Naive thymus-derived CD4-positive, alpha-beta T cell (primary cell): ENCODE measurements at regions not wholly inside any gene's neighbourhood (a gene's known extent, or its start where the extent isn't known, plus 50 kb on each side); places are given as distances from the start of the nearest gene placed in this dataset.
A peak's percentile ranks its signal among the peaks of the same experiment; 100 is the strongest.

ENCODE experiments used
- ATAC-seq: fragments of 150-1000 bp; cut with Tn5 transposase; 2 replicates; pipeline ENCODE4 v1.10.0; 2021; ENCODE audit warnings: mild to moderate bottlenecking, moderate library complexity
- CTCF ChIA-PET: fragments of 350-600 bp; sonication (Branson Sonifier 250); formaldehyde crosslinking; loops from one replicate; lab custom pipeline; 2021; ENCODE audit warnings: antibody characterized with exemption; lab: Charles Lee
- POLR2A ChIA-PET: fragments of 350-600 bp; sonication (Branson Sonifier 250); formaldehyde crosslinking; loops from one replicate; lab custom pipeline; 2021; ENCODE audit warnings: antibody characterized with exemption, inconsistent platforms; lab: Charles Lee
- DNase-seq, 9 donors: peaks; one replicate each; pipeline versions ENCODE4 v3.0.0 to v3.0.0-alpha.2; 2020 to 2022; ENCODE audit warnings: mixed read lengths in 1 of 9
- H3K27ac ChIP-seq: one replicate; pipeline ENCODE4 v1.7.0; 2013; ENCODE audit warnings: mild to moderate bottlenecking, low read depth, low read length, moderate library complexity
- H3K27me3 ChIP-seq, 2 donors: one replicate each; pipeline ENCODE4 v1.7.0; 2013; ENCODE audit warnings: low read length in 2 of 2, mild to moderate bottlenecking in 2 of 2, moderate library complexity in 2 of 2; ENCODE audit not compliant: control insufficient read depth in 2 of 2, insufficient read depth in 2 of 2
- H3K36me3 ChIP-seq, 3 experiments: 1 replicate in 2 of 3; 2 replicates in 1 of 3; pipeline ENCODE4 v1.7.0; 2013; ENCODE audit warnings: low read length in 3 of 3, mild to moderate bottlenecking in 3 of 3, moderate library complexity in 1 of 3; ENCODE audit not compliant: insufficient read depth in 3 of 3, control insufficient read depth in 2 of 3
- H3K4me1 ChIP-seq, 2 donors: one replicate each; pipeline ENCODE4 v1.7.0; 2013; ENCODE audit warnings: low read length in 2 of 2, mild to moderate bottlenecking in 2 of 2, moderate library complexity in 1 of 2; ENCODE audit not compliant: control insufficient read depth in 2 of 2, insufficient read depth in 2 of 2
- H3K4me3 ChIP-seq: 2 replicates; pipeline ENCODE4 v1.7.0; 2013; ENCODE audit warnings: mild to moderate bottlenecking, low read length
- H3K9me3 ChIP-seq, 3 experiments: 1 replicate in 2 of 3; 2 replicates in 1 of 3; pipeline ENCODE4 v1.7.0; 2013; ENCODE audit warnings: low read length in 3 of 3; ENCODE audit not compliant: control insufficient read depth in 2 of 3
- H3K27ac Mint-ChIP-seq, 9 donors: one replicate each; pipeline ENCODE4 v1.8.0; 2020 to 2022; ENCODE audit warnings: mixed read lengths in 9 of 9, mild to moderate bottlenecking in 8 of 9, moderate library complexity in 5 of 9, inconsistent platforms in 2 of 9
- H3K27me3 Mint-ChIP-seq, 5 donors: one replicate each; pipeline ENCODE4 v1.8.0; 2021 to 2022; ENCODE audit warnings: mixed read lengths in 5 of 5, mild to moderate bottlenecking in 1 of 5
- H3K36me3 Mint-ChIP-seq, 5 donors: one replicate each; pipeline ENCODE4 v1.8.0; 2020 to 2022; ENCODE audit warnings: mixed read lengths in 5 of 5, mild to moderate bottlenecking in 3 of 5, inconsistent platforms in 1 of 5
- H3K4me1 Mint-ChIP-seq, 7 donors: one replicate each; pipeline ENCODE4 v1.8.0; 2020 to 2022; ENCODE audit warnings: mixed read lengths in 7 of 7, mild to moderate bottlenecking in 3 of 7, inconsistent platforms in 1 of 7
- H3K4me3 Mint-ChIP-seq, 10 donors: one replicate each; pipeline ENCODE4 v1.8.0; 2020 to 2022; ENCODE audit warnings: mild to moderate bottlenecking in 10 of 10, mixed read lengths in 10 of 10, moderate library complexity in 6 of 10, inconsistent platforms in 2 of 10
- H3K9me3 Mint-ChIP-seq, 11 donors: one replicate each; pipeline ENCODE4 v1.8.0; 2020 to 2022; ENCODE audit warnings: mixed read lengths in 11 of 11, mild to moderate bottlenecking in 4 of 11, inconsistent platforms in 1 of 11, moderate library complexity in 1 of 11
- intact Hi-C, 2 donors: fragments of 100-400 bp; cut with micrococcal nuclease; formaldehyde crosslinking; loops; one replicate each; pipeline ENCODE4 v1.15.1; 2023

DNA sequence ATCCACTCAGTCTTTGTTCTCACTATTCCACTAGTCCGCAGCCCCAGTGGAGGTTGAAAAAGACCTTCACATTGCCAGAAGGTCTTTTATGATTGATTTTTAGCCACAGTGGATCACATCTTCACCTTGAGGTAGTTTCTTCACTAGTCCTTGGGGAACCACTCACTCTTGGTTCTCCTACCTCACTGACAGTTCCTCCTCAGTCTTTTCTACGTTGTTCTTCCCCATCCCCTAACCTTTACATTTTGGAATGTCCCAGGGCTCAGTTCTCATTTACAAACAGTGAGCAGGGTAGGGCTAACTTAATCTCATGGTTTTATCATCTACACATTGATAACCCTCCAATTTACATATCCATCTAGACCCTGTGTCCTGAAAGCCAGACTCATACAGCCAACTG lies 316.4 kb upstream of the SORL1-AS1 start:
- peaks cover 0 to 4% (median 0%) of the 10 kb centered on the region in 5 donors for H3K36me3 Mint-ChIP-seq
- no peaks in the 10 kb centered on the region for H3K4me1 ChIP-seq
- no peaks in the 10 kb centered on the region for H3K9me3 ChIP-seq
- no peak overlapping the region for H3K27ac Mint-ChIP-seq
- CTCF ChIA-PET, result no interaction called here
- H3K27ac ChIP-seq, result no peak overlapping the region
- no peak for ATAC-seq
- POLR2A ChIA-PET, result no interaction called here
- intact Hi-C loops, result no loop called here
- H3K9me3 Mint-ChIP-seq, result no peaks in the 10 kb centered on the region
- H3K36me3 ChIP-seq, result no peaks in the 10 kb centered on the region
- H3K4me1 Mint-ChIP-seq, result no peaks in the 10 kb centered on the region
- H3K27me3 Mint-ChIP-seq, result peaks cover 0 to 30% (median 20%) of the 10 kb centered on the region in 5 donors
- H3K4me3 ChIP-seq, result no peak overlapping the region
- no peaks in the 10 kb centered on the region for H3K27me3 ChIP-seq
- no peak for DNase-seq
- H3K4me3 Mint-ChIP-seq, result no peak overlapping the region

DNA sequence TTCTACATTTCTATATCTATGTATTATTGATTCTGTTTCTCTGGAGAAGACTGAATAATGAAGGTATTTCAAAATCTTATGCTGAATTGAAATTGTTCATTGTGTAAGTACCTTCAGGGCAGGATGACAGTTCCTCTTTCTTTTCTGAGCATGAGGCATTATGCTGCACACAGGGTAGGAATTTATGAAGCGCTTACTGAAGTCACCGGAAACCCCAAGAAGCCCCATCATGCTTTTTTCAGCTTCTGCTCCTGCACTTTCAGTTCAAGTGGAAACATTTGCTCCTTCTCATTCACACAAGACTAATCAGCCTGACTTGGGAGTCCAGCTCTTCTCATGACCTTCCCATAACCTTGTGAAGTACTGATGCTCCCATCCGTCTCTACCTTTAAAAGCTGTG lies 314.7 kb upstream of the SORL1-AS1 start:
- Histone ChIP-seq H3K9me3 (no peaks in the 10 kb centered on the region), H3K27ac (no peak overlapping the region), H3K4me1 (no peaks in the 10 kb centered on the region), H3K4me3 (no peak overlapping the region), H3K36me3 (no peaks in the 10 kb centered on the region), H3K27me3 (no peaks in the 10 kb centered on the region)
- ATAC-seq, result peak; percentile 61
- CTCF ChIA-PET, result no interaction called here
- H3K4me1 Mint-ChIP-seq, result no peaks in the 10 kb centered on the region
- intact Hi-C loops, result no loop called here
- DNase-seq, result no peak
- no peaks in the 10 kb centered on the region for H3K9me3 Mint-ChIP-seq
- POLR2A ChIA-PET, result no interaction called here
- peaks cover 0 to 38% (median 31%) of the 10 kb centered on the region in 5 donors for H3K27me3 Mint-ChIP-seq
- H3K27ac Mint-ChIP-seq, result no peak overlapping the region
- H3K4me3 Mint-ChIP-seq, result no peak overlapping the region
- H3K36me3 Mint-ChIP-seq, result peaks cover 0 to 4% (median 0%) of the 10 kb centered on the region in 5 donors

DNA sequence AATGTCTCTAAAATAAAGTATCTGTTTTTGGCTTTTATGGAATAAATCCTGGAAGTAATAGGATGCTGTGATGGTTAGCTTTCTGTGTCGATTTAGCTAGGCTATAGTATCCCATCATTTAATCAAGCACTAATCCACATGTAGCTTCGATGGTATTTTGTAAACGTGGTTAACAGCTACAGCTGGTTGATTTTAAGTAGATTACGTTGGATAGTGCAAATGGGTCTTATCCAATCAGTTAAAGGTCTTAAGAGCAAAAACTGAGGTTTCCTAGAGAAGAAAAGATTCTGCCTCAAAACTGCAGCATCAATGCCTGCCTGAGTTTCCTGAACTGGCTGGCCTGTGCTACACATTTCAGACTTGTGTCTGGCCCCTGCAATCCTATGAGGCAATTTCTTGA lies 314.2 kb upstream of the SORL1-AS1 start:
- Mint-ChIP-seq H3K4me3 (no peak overlapping the region), H3K27me3 (peaks cover 0 to 35% (median 31%) of the 10 kb centered on the region in 5 donors), H3K9me3 (no peaks in the 10 kb centered on the region), H3K36me3 (peaks cover 0 to 4% (median 0%) of the 10 kb centered on the region in 5 donors), H3K4me1 (no peaks in the 10 kb centered on the region), H3K27ac (no peak overlapping the region)
- DNase-seq (no peak), ATAC-seq (no peak)
- Histone ChIP-seq H3K27me3 (no peaks in the 10 kb centered on the region), H3K4me3 (no peak overlapping the region), H3K9me3 (no peaks in the 10 kb centered on the region), H3K4me1 (no peaks in the 10 kb centered on the region), H3K36me3 (no peaks in the 10 kb centered on the region), H3K27ac (no peak overlapping the region)
- intact Hi-C loops, result no loop called here
- ChIA-PET CTCF (no interaction called here), POLR2A (no interaction called here)

DNA sequence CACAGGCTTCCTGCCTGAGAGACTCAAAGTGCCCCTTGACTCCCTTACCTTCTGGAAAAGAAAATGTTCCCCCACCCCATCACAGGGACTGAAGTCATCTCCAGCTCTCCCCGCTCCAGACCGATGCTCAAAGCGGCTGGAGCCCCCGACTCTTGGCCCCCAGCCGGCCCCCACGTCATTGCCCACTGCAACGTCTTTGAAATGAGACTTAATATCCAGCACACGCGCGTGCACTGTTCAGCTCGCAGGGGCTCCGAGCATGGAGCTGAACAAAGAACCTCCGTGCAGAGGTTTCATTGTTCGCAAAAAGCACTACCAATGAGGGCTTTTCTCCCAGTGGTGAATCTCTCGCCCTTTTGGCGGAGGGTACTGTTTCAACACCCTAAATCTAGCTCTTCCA lies 313.4 kb upstream of the SORL1-AS1 start:
- Mint-ChIP-seq H3K4me3 (no peak overlapping the region), H3K4me1 (no peaks in the 10 kb centered on the region), H3K27me3 (peaks cover 0 to 27% (median 24%) of the 10 kb centered on the region in 5 donors), H3K36me3 (peaks cover 0 to 4% (median 0%) of the 10 kb centered on the region in 5 donors), H3K27ac (no peak overlapping the region), H3K9me3 (no peaks in the 10 kb centered on the region)
- H3K27ac ChIP-seq, result no peak overlapping the region
- no peak overlapping the region for H3K4me3 ChIP-seq
- no peaks in the 10 kb centered on the region for H3K4me1 ChIP-seq
- no peaks in the 10 kb centered on the region for H3K36me3 ChIP-seq
- no peaks in the 10 kb centered on the region for H3K27me3 ChIP-seq
- no peaks in the 10 kb centered on the region for H3K9me3 ChIP-seq
- POLR2A ChIA-PET, result no interaction called here
- ATAC-seq (no peak), DNase-seq (no peak)
- CTCF ChIA-PET, result no interaction called here
- intact Hi-C loops, result no loop called here

DNA sequence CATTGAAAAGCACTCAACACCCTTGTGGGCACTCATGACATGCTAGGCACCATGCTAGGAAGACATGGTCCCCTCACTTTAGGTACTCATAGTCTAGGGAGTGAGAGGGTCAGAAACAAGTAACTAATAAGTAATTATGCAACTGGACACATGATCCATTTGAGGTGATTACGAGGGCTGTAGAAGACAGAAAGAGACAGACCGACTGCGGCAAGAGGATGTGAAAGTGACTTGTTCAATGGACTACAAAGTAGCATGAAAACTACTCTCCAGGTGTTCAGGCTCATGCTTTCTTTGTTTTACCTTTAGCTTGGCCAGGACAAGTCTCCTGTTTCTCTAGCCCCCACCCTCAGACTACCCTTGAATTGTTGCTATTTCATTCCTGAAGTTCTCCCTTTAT lies 310.8 kb upstream of the SORL1-AS1 start:
- H3K9me3 Mint-ChIP-seq, result no peaks in the 10 kb centered on the region
- H3K4me3 ChIP-seq, result no peak overlapping the region
- no peak for ATAC-seq
- no peaks in the 10 kb centered on the region for H3K4me1 Mint-ChIP-seq
- H3K4me1 ChIP-seq, result no peaks in the 10 kb centered on the region
- no peaks in the 10 kb centered on the region for H3K9me3 ChIP-seq
- no peaks in the 10 kb centered on the region for H3K36me3 ChIP-seq
- H3K4me3 Mint-ChIP-seq, result no peak overlapping the region
- no peaks in the 10 kb centered on the region for H3K36me3 Mint-ChIP-seq
- POLR2A ChIA-PET, result no interaction called here
- peaks cover 0 to 15% (median 12%) of the 10 kb centered on the region in 5 donors for H3K27me3 Mint-ChIP-seq
- CTCF ChIA-PET, result no interaction called here
- no peaks in the 10 kb centered on the region for H3K27me3 ChIP-seq
- DNase-seq, result no peak
- H3K27ac Mint-ChIP-seq, result no peak overlapping the region
- intact Hi-C loops, result no loop called here
- H3K27ac ChIP-seq, result no peak overlapping the region

DNA sequence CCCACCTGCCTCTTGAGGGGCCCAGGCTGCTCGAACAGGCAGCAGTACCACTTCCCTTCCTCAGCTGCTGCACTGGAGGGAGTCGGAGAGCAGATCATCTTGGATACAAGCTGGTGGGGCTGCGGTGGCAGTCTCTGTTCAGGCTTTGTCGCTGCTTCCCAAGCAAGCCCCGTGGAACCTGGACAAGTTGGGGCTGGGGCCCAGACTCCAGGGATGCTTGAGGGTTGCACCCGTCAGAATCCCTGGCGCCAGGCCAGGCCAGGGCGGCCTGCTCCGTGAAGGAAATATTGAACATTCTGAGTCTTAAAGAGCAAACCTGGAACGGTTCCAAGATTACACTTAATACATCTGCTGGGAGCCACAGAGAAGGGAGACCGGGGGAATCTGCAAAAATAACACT lies 310.1 kb upstream of the SORL1-AS1 start:
- POLR2A ChIA-PET, result no interaction called here
- Histone ChIP-seq H3K27me3 (no peaks in the 10 kb centered on the region), H3K9me3 (no peaks in the 10 kb centered on the region), H3K36me3 (no peaks in the 10 kb centered on the region), H3K4me3 (no peak overlapping the region), H3K4me1 (no peaks in the 10 kb centered on the region), H3K27ac (no peak overlapping the region)
- intact Hi-C loops, result no loop called here
- CTCF ChIA-PET, result no interaction called here
- Mint-ChIP-seq H3K4me1 (no peaks in the 10 kb centered on the region), H3K27ac (no peak overlapping the region), H3K9me3 (no peaks in the 10 kb centered on the region), H3K27me3 (peaks cover 0 to 13% (median 11%) of the 10 kb centered on the region in 5 donors), H3K36me3 (no peaks in the 10 kb centered on the region), H3K4me3 (no peak overlapping the region)
- ATAC-seq (no peak), DNase-seq (no peak)

DNA sequence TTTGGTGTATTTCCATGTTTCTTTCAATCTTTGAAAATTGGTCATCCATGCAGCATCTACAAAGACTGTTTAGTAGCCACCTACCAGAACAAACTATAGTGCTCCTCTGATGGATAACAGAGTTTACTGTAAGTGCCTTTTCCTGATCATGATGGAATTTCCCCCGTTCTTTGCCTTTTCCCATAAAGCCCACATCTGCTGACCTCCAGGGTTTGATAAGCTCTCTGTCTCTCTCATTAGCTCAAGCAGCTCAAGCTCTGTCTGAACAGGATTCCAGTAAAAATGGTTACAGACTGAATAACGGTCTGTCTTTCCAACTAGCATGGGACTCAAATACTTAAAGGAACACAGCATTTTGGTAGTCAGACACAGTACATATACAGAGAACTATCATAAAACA lies 308.4 kb upstream of the SORL1-AS1 start:
- intact Hi-C loops, result no loop called here
- Mint-ChIP-seq H3K36me3 (no peaks in the 10 kb centered on the region), H3K4me3 (no peak overlapping the region), H3K4me1 (no peaks in the 10 kb centered on the region), H3K9me3 (peaks cover 0 to 5% (median 0%) of the 10 kb centered on the region in 11 donors), H3K27me3 (peaks cover 3 to 13% (median 8%) of the 10 kb centered on the region in 5 donors), H3K27ac (no peak overlapping the region)
- ATAC-seq (no peak), DNase-seq (no peak)
- ChIA-PET POLR2A (interaction anchor here (1.1 kb wide), 1 partner anchor 9 kb away, joined by 5 read pairs; no protein-coding TSS in a partner anchor), CTCF (no interaction called here)
- Histone ChIP-seq H3K4me1 (no peaks in the 10 kb centered on the region), H3K36me3 (no peaks in the 10 kb centered on the region), H3K27ac (no peak overlapping the region), H3K4me3 (no peak overlapping the region), H3K9me3 (no peaks in the 10 kb centered on the region), H3K27me3 (no peaks in the 10 kb centered on the region)
